MM.1S (cell line): ENCODE measurements at regions not wholly inside any gene's neighbourhood (a gene's known extent, or its start where the extent isn't known, plus 50 kb on each side); places are given as distances from the start of the nearest gene placed in this dataset.

Source experiments
- CTCF ChIP-seq: fragments of 300-600 bp; sonication (generic); IDR thresholded peaks from 2 replicates; pipeline ENCODE4 v1.5.1; 2016; ENCODE audit warnings: antibody characterized with exemption, low read length, mixed read lengths
- EZH2 ChIP-seq: fragments of 300-600 bp; sonication (generic); optimal IDR thresholded peaks from 2 replicates; pipeline ENCODE3; 2017; ENCODE audit warnings: low read depth, mild to moderate bottlenecking, antibody characterized with exemption, low read length, mixed read lengths

GRCh38 chr5:90168399-90168798 is 241.2 kb downstream of the CETN3 start:
- TF ChIP-seq EZH2, result no peak
- no peak for TF ChIP-seq CTCF
